ENCODE measurements at regions not wholly inside any gene's neighbourhood (a gene's known extent, or its start where the extent isn't known, plus 50 kb on each side); places are given as distances from the start of the nearest gene placed in this dataset.
"Not testable (repeated sequence)": the region's sequence is repeated elsewhere in the genome, so short reads cannot be mapped to it uniquely, and the experiment has no call there.

GRCh38 chr20:30499716-30500446 is 757.6 kb upstream of the DEFB115 start:
- not testable (repeated sequence) for H3K27me3 Mint-ChIP-seq; H3K4me1 Mint-ChIP-seq (ENCODE audit: low read depth in 2 of 2); ATAC-seq (replicated peaks); H3K36me3 Mint-ChIP-seq (ENCODE audit: insufficient read depth); H3K4me3 Mint-ChIP-seq; H3K27ac Mint-ChIP-seq; H3K9me3 Mint-ChIP-seq; DNase-seq

DNA sequence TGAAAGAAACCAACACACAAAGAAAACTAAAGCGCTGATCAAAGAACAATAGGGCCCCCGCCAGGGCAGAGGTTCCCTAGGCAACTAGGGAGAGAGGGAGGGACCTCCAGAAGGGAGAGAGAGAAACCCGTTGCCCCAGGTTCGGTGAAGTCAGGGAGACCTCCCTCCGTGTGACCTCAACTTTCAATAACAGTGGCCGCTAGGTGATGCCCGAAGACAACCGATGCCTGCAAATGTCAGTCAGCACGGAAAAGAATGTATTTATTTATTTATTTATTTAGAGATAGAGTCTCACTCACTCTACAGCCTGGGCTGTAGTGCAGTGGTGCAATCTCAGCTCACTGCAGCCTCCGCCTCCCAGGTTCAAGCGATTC is 757.0 kb upstream of the DEFB115 start:
- not testable (repeated sequence) for H3K4me1 Mint-ChIP-seq (ENCODE audit: low read depth in 2 of 2); DNase-seq; H3K36me3 Mint-ChIP-seq (ENCODE audit: insufficient read depth); H3K27me3 Mint-ChIP-seq; H3K9me3 Mint-ChIP-seq; ATAC-seq (replicated peaks); H3K4me3 Mint-ChIP-seq; H3K27ac Mint-ChIP-seq

GRCh38 chr20:30500829-30501440 is 756.5 kb upstream of the DEFB115 start:
- ATAC-seq (replicated peaks), result no peak
- H3K36me3 Mint-ChIP-seq (ENCODE audit: insufficient read depth), result no peaks in the 10 kb centered on the region

DNA sequence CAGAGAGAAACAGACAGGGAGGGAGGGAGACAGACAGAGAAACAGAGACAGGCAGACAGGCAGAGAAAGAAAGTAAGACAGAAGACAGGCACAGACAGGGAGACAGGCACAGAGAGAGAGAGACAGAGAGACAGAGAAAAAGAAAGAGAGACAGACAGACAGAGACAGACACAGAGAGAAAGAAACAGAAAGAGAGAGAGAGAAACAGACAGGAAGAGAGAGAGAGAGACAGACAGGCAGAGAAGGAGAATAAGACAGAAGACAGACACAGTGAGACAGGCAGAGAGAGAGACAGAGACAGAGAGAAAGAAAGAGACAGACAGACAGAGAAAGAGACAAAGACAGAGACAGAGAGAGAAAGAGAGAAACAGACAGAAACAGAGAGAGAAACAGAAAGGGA is 754.8 kb upstream of the DEFB115 start:
- H3K4me3 Mint-ChIP-seq, result no peak overlapping the region
- H3K9me3 Mint-ChIP-seq, result no peaks in the 10 kb centered on the region
- no peak for DNase-seq
- no peaks in the 10 kb centered on the region for H3K27me3 Mint-ChIP-seq
- H3K4me1 Mint-ChIP-seq (ENCODE audit: low read depth in 2 of 2), result no peaks in the 10 kb centered on the region
- H3K36me3 Mint-ChIP-seq (ENCODE audit: insufficient read depth), result no peaks in the 10 kb centered on the region
- no peak overlapping the region for H3K27ac Mint-ChIP-seq
- ATAC-seq (replicated peaks), result no peak

More at GRCh38 chr20:30500829-30501440, 756.5 kb upstream of the DEFB115 start:
- Mint-ChIP-seq H3K4me3 (no peak overlapping the region), H3K27me3 (no peaks in the 10 kb centered on the region), H3K9me3 (no peaks in the 10 kb centered on the region), H3K27ac (no peak overlapping the region), H3K4me1 (ENCODE audit: low read depth in 2 of 2) (no peaks in the 10 kb centered on the region)
- no peak for DNase-seq

DNA sequence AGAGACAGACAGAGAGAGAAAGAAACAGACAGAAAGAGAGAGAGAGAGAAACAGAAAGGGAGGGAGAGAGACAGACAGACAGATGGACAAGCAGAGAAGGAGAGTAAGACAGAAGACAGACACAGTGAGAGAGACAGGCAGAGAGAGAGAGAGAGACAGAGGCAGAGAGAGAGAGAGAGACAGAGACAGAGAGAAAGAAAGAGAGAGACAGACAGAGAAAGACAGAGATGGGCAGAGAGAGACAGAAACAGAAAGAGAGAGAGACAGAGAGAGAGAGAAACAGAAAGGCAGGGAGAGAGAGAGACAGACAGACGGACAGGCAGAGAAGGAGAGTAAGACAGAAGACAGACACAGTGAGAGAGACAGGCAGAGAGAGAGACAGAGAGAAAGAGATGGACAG is 754.3 kb upstream of the DEFB115 start:
- not testable (repeated sequence) for H3K4me3 Mint-ChIP-seq; ATAC-seq (replicated peaks)

GRCh38 chr20:30503992-30504570 is 753.4 kb upstream of the DEFB115 start:
- Mint-ChIP-seq H3K27me3 (no peaks in the 10 kb centered on the region), H3K27ac (no peak overlapping the region), H3K4me1 (ENCODE audit: low read depth in 2 of 2) (no peaks in the 10 kb centered on the region), H3K36me3 (ENCODE audit: insufficient read depth) (no peaks in the 10 kb centered on the region), H3K9me3 (peaks cover 0 to 2% of the 10 kb centered on the region in 2 donors), H3K4me3 (no peak overlapping the region)
- ATAC-seq (replicated peaks), result no peak
- DNase-seq, result no peak

More for the DNA sequence above, 754.3 kb upstream of the DEFB115 start:
- not testable (repeated sequence) for H3K36me3 Mint-ChIP-seq (ENCODE audit: insufficient read depth); H3K27me3 Mint-ChIP-seq; DNase-seq; H3K27ac Mint-ChIP-seq; H3K9me3 Mint-ChIP-seq; H3K4me1 Mint-ChIP-seq (ENCODE audit: low read depth in 2 of 2)

- Mint-ChIP-seq H3K27ac (no peak overlapping the region), H3K9me3 (peaks cover 3 to 14% of the 10 kb centered on the region in 2 donors)
- ATAC-seq (replicated peaks), result no peak
Observed at GRCh38 chr20:30505566-30505965, 751.9 kb upstream of the DEFB115 start.

GRCh38 chr20:30506100-30506499 is 751.4 kb upstream of the DEFB115 start:
- Mint-ChIP-seq H3K4me3 (no peak overlapping the region), H3K36me3 (ENCODE audit: insufficient read depth) (no peaks in the 10 kb centered on the region), H3K27ac (no peak overlapping the region), H3K27me3 (no peaks in the 10 kb centered on the region), H3K4me1 (ENCODE audit: low read depth in 2 of 2) (no peaks in the 10 kb centered on the region), H3K9me3 (peaks cover 6 to 19% of the 10 kb centered on the region in 2 donors)
- no peak for DNase-seq
- ATAC-seq (replicated peaks), result no peak

More at GRCh38 chr20:30505566-30505965, 751.9 kb upstream of the DEFB115 start:
- H3K4me1 Mint-ChIP-seq (ENCODE audit: low read depth in 2 of 2), result no peaks in the 10 kb centered on the region
- DNase-seq, result no peak
- H3K4me3 Mint-ChIP-seq, result no peak overlapping the region
- H3K27me3 Mint-ChIP-seq, result no peaks in the 10 kb centered on the region
- no peaks in the 10 kb centered on the region for H3K36me3 Mint-ChIP-seq (ENCODE audit: insufficient read depth)

DNA sequence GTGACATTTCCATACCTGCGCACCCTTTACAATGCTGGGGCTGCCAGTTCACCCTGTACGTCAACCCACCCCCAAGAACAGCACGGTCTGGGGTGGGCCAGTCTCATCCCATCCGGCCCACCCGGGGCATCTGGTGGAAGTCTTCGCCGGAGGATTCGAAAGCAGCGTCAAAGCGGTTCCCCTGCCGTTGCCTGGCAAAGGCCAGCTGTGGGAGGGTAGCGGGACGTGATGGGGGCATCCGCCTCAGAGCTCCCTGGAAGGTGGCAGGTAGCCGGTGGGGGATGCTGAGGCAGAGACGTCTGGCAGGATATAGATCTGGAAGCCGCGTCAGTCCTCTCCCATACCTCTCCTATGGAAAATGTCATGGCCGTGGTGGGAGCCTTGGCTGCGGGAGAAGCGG is 749.1 kb upstream of the DEFB115 start:
- not testable (repeated sequence) for H3K4me3 Mint-ChIP-seq; H3K4me1 Mint-ChIP-seq (ENCODE audit: low read depth in 2 of 2); H3K36me3 Mint-ChIP-seq (ENCODE audit: insufficient read depth); ATAC-seq (replicated peaks); H3K27ac Mint-ChIP-seq; DNase-seq; H3K27me3 Mint-ChIP-seq
- H3K9me3 Mint-ChIP-seq, result peaks cover 6 to 20% of the 10 kb centered on the region in 2 donors

DNA sequence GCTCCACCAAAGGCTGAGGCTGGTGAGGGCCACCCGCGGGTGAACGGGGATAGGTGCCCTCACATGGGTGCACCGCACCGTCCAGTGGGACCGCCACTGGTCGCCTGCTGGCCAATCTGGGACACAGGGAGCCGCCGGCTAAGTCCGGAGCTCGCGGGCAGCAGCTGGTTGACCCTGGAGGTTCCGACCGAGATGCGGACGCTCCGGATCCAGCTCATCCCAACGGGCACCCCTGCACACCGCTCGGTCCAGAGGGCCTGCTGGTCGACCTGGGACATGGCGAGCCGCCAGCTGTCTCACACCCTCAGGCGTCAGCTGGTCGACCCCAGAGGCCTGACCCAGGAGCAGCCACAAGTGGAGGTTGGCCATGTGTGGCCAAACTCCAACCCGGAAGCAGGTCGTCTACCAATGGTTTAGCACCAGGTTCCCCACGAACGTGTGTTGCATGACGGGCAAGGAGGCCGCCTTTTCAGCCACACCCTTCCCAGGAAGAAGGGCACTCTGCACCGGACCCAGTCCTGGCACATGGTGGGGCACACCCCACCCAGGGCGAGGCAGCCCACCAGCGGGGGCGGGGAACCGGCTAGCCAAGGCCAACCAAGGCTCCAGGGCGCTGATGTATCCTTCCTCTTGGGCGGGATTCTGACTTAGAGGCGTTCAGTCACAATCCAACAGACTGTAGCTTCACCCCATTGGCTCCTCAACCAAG is 746.0 kb upstream of the DEFB115 start:
- Mint-ChIP-seq H3K27ac (no peak overlapping the region), H3K36me3 (ENCODE audit: insufficient read depth) (no peaks in the 10 kb centered on the region), H3K9me3 (peaks cover 14 to 30% of the 10 kb centered on the region in 2 donors), H3K4me3 (no peak overlapping the region), H3K4me1 (ENCODE audit: low read depth in 2 of 2) (no peaks in the 10 kb centered on the region), H3K27me3 (peaks cover 0 to 9% of the 10 kb centered on the region in 2 donors)
- ATAC-seq (replicated peaks) (no peak), DNase-seq (no peak)

- Mint-ChIP-seq H3K36me3 (ENCODE audit: insufficient read depth) (no peaks in the 10 kb centered on the region), H3K4me1 (ENCODE audit: low read depth in 2 of 2) (no peaks in the 10 kb centered on the region), H3K4me3 (no peak overlapping the region), H3K27ac (no peak overlapping the region), H3K9me3 (peaks cover 14 to 30% of the 10 kb centered on the region in 2 donors), H3K27me3 (peaks cover 0 to 9% of the 10 kb centered on the region in 2 donors)
- ATAC-seq (replicated peaks) (no peak), DNase-seq (no peak)
Observed at GRCh38 chr20:30513050-30513628, 744.3 kb upstream of the DEFB115 start.

- not testable (repeated sequence) for H3K4me3 Mint-ChIP-seq; H3K27me3 Mint-ChIP-seq; H3K4me1 Mint-ChIP-seq (ENCODE audit: low read depth in 2 of 2); H3K27ac Mint-ChIP-seq; ATAC-seq (replicated peaks); H3K36me3 Mint-ChIP-seq (ENCODE audit: insufficient read depth); DNase-seq
- peaks cover 10 to 13% of the 10 kb centered on the region in 2 donors for H3K9me3 Mint-ChIP-seq
Observed at GRCh38 chr20:30515915-30516314, 741.5 kb upstream of the DEFB115 start.

DNA sequence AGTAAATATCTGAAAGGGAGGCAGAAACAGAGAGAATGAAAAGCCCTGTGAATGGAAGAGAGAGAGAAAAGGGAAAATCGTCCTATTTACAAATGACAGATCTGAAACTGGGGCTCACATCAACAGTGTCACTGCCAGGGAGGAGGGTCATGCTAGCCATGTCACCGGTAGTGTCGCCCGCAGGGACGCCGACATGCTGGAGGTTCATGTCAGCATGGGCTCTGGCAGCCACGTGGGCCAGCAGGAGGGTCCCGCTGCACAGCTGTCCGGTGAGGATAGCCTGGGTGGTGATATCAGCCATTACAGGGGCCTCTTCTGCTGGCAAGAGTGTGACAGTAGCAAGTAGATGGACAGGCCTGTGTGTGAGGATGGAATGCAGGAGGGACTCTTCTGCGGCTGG is 738.6 kb upstream of the DEFB115 start:
- H3K36me3 Mint-ChIP-seq (ENCODE audit: insufficient read depth); H3K9me3 Mint-ChIP-seq; H3K27ac Mint-ChIP-seq; H3K4me3 Mint-ChIP-seq; ATAC-seq (replicated peaks); H3K4me1 Mint-ChIP-seq (ENCODE audit: low read depth in 2 of 2); H3K27me3 Mint-ChIP-seq; DNase-seq: not testable (repeated sequence)

Measured in effector memory CD8-positive, alpha-beta T cell (primary cell).